22Rv1 (cell line): ENCODE measurements at regions not wholly inside any gene's neighbourhood (a gene's known extent, or its start where the extent isn't known, plus 50 kb on each side); places are given as distances from the start of the nearest gene placed in this dataset.

Experiments
- CTCF ChIP-seq: fragments of 450-650 bp; IDR thresholded peaks from 2 replicates; pipeline ENCODE4 v1.5.1; 2017; ENCODE audit warnings: mild to moderate bottlenecking
- ZFX ChIP-seq: fragments of 450-650 bp; IDR thresholded peaks from 2 replicates; pipeline ENCODE4 v1.6.1; 2017; ENCODE audit warnings: antibody characterized with exemption, borderline replicate concordance

GRCh38 chr9:24011881-24012280 is 185.8 kb upstream of the ELAVL2 start:
- TF ChIP-seq CTCF (no peak), ZFX (no peak)
